ENCODE measurements at regions not wholly inside any gene's neighbourhood (a gene's known extent, or its start where the extent isn't known, plus 50 kb on each side); places are given as distances from the start of the nearest gene placed in this dataset.

GRCh38 chr13:57045826-57046546, 94.7 kb upstream of the PRR20A start:
- intact Hi-C loops (cut with micrococcal nuclease), result no loop called here
- ATAC-seq, result no peak

GRCh38 chr13:57056601-57057180, 84.0 kb upstream of the PRR20A start:
- BruUV-seq (replicated peaks), result no TSS peak
- no peak for DNase-seq
- Histone ChIP-seq H3F3A (ENCODE audit: low read length, unreplicated experiment) (no peaks in the 10 kb centered on the region), H3K9me2 (replicated peaks; ENCODE audit: low read length) (no peaks in the 10 kb centered on the region), H3K4me1 (ENCODE audit: insufficient read depth, low read length) (no peaks in the 10 kb centered on the region), H3K27ac (ENCODE audit: low read length) (no peak overlapping the region), H3K4me2 (ENCODE audit: low read length) (no peak overlapping the region), H3K9ac (ENCODE audit: low read length) (no peak overlapping the region), H4K20me1 (ENCODE audit: low read length) (no peaks in the 10 kb centered on the region), H3K36me3 (ENCODE audit: low read depth, low read length) (no peaks in the 10 kb centered on the region), H2AFZ (ENCODE audit: low read length) (no peak overlapping the region), H3K27me3 (ENCODE audit: low read length) (no peaks in the 10 kb centered on the region), H3K9me3 (ENCODE audit: low read length) (no peaks in the 10 kb centered on the region), H3K4me3 (ENCODE audit: low read length) (no peak overlapping the region), H3K79me2 (ENCODE audit: low read length) (no peaks in the 10 kb centered on the region)
- ATAC-seq, result no peak
- CTCF ChIA-PET, result no interaction called here
- POLR2A ChIA-PET (ENCODE audit: unreplicated experiment), result no interaction called here
- TF ChIP-seq EZH2 (IDR thresholded peaks at IDR 0.05; ENCODE audit: low read length, unreplicated experiment) (no peak), CTCF (conservative IDR thresholded peaks at IDR 0.05; ENCODE audit: low read depth, low read length) (no peak), EZH2phosphoT487 (IDR thresholded peaks at IDR 0.05; ENCODE audit: borderline replicate concordance, low read length) (no peak)
- intact Hi-C loops (cut with micrococcal nuclease), result no loop called here

More at GRCh38 chr13:57045826-57046546, 94.7 kb upstream of the PRR20A start:
- H4K20me1 ChIP-seq (ENCODE audit: low read length), result no peaks in the 10 kb centered on the region
- no TSS peak for BruUV-seq (replicated peaks)
- CTCF ChIA-PET, result no interaction called here
- H3K27ac ChIP-seq (ENCODE audit: low read length), result no peak overlapping the region
- no peak overlapping the region for H3K4me3 ChIP-seq (ENCODE audit: low read length)
- H3K27me3 ChIP-seq (ENCODE audit: low read length), result no peaks in the 10 kb centered on the region
- H3K9me3 ChIP-seq (ENCODE audit: low read length), result no peaks in the 10 kb centered on the region
- H3F3A ChIP-seq (ENCODE audit: low read length, unreplicated experiment), result no peaks in the 10 kb centered on the region
- POLR2A ChIA-PET (ENCODE audit: unreplicated experiment), result no interaction called here
- no peaks in the 10 kb centered on the region for H3K9me2 ChIP-seq (replicated peaks; ENCODE audit: low read length)
- no peak overlapping the region for H3K9ac ChIP-seq (ENCODE audit: low read length)
- no peaks in the 10 kb centered on the region for H3K79me2 ChIP-seq (ENCODE audit: low read length)
- H3K4me1 ChIP-seq (ENCODE audit: insufficient read depth, low read length), result no peaks in the 10 kb centered on the region
- no peak overlapping the region for H3K4me2 ChIP-seq (ENCODE audit: low read length)
- no peaks in the 10 kb centered on the region for H3K36me3 ChIP-seq (ENCODE audit: low read depth, low read length)
- DNase-seq, result no peak
- TF ChIP-seq EZH2 (IDR thresholded peaks at IDR 0.05; ENCODE audit: low read length, unreplicated experiment) (no peak), EZH2phosphoT487 (IDR thresholded peaks at IDR 0.05; ENCODE audit: borderline replicate concordance, low read length) (no peak), CTCF (conservative IDR thresholded peaks at IDR 0.05; ENCODE audit: low read depth, low read length) (no peak)
- no peak overlapping the region for H2AFZ ChIP-seq (ENCODE audit: low read length)

- ATAC-seq (no peak), DNase-seq (no peak)
- no peaks in the 10 kb centered on the region for H3K4me1 ChIP-seq (ENCODE audit: insufficient read depth, low read length)
- POLR2A ChIA-PET (ENCODE audit: unreplicated experiment), result no interaction called here
- H3K79me2 ChIP-seq (ENCODE audit: low read length), result no peaks in the 10 kb centered on the region
- intact Hi-C loops (cut with micrococcal nuclease), result no loop called here
- no peaks in the 10 kb centered on the region for H3K9me3 ChIP-seq (ENCODE audit: low read length)
- H3K9me2 ChIP-seq (replicated peaks; ENCODE audit: low read length), result no peaks in the 10 kb centered on the region
- H2AFZ ChIP-seq (ENCODE audit: low read length), result no peak overlapping the region
- H3K27me3 ChIP-seq (ENCODE audit: low read length), result no peaks in the 10 kb centered on the region
- CTCF ChIA-PET, result no interaction called here
- H3K36me3 ChIP-seq (ENCODE audit: low read depth, low read length), result no peaks in the 10 kb centered on the region
- H3K9ac ChIP-seq (ENCODE audit: low read length), result no peak overlapping the region
- no peak overlapping the region for H3K4me2 ChIP-seq (ENCODE audit: low read length)
- no peaks in the 10 kb centered on the region for H3F3A ChIP-seq (ENCODE audit: low read length, unreplicated experiment)
- H4K20me1 ChIP-seq (ENCODE audit: low read length), result no peaks in the 10 kb centered on the region
- no peak overlapping the region for H3K27ac ChIP-seq (ENCODE audit: low read length)
- H3K4me3 ChIP-seq (ENCODE audit: low read length), result no peak overlapping the region
- TF ChIP-seq EZH2phosphoT487 (IDR thresholded peaks at IDR 0.05; ENCODE audit: borderline replicate concordance, low read length) (no peak), EZH2 (IDR thresholded peaks at IDR 0.05; ENCODE audit: low read length, unreplicated experiment) (no peak), CTCF (conservative IDR thresholded peaks at IDR 0.05; ENCODE audit: low read depth, low read length) (no peak)
- no TSS peak for BruUV-seq (replicated peaks)
These were observed 77.7 kb upstream of the PRR20A start for GRCh38 chr13:57063007-57063406.

Measured in PC-3 (cell line).